VCaP (cell line): ENCODE measurements at regions not wholly inside any gene's neighbourhood (a gene's known extent, or its start where the extent isn't known, plus 50 kb on each side); places are given as distances from the start of the nearest gene placed in this dataset.
"Not testable (repeated sequence)": the region's sequence is repeated elsewhere in the genome, so short reads cannot be mapped to it uniquely, and the experiment has no call there.

Experiments
- H3K27ac ChIP-seq: fragments of 450-650 bp; 2 replicates; pipeline ENCODE4 v1.5.1; 2017
- CTCF ChIP-seq: fragments of 450-650 bp; conservative IDR thresholded peaks from 2 replicates; pipeline ENCODE4 v1.5.1; 2017; ENCODE audit warnings: mild to moderate bottlenecking, moderate library complexity

- no peak overlapping the region for H3K27ac ChIP-seq
- TF ChIP-seq CTCF, result no peak
Observed at GRCh38 chr5:93964421-93964820, 223.0 kb upstream of the POU5F2 start.

GRCh38 chr5:93960042-93960441 is 218.6 kb upstream of the POU5F2 start:
- no peak overlapping the region for H3K27ac ChIP-seq
- no peak for TF ChIP-seq CTCF

- no peak for TF ChIP-seq CTCF
- H3K27ac ChIP-seq, result no peak overlapping the region
Observed at GRCh38 chr5:93956006-93956405, 214.6 kb upstream of the POU5F2 start.

- no peak for TF ChIP-seq CTCF
- no peak overlapping the region for H3K27ac ChIP-seq
Observed at GRCh38 chr5:93954421-93955069, 213.1 kb upstream of the POU5F2 start.

GRCh38 chr5:93953442-93953841 is 212.0 kb upstream of the POU5F2 start:
- no peak overlapping the region for H3K27ac ChIP-seq
- TF ChIP-seq CTCF, result no peak

GRCh38 chr5:93941897-93942296 is 200.5 kb upstream of the POU5F2 start:
- no peak overlapping the region for H3K27ac ChIP-seq
- TF ChIP-seq CTCF, result no peak

GRCh38 chr5:93933269-93933668 is 191.9 kb upstream of the POU5F2 start:
- H3K27ac ChIP-seq, result not testable (repeated sequence)

- no peak overlapping the region for H3K27ac ChIP-seq
- TF ChIP-seq CTCF, result no peak
Observed at GRCh38 chr5:93930098-93930497, 188.7 kb upstream of the POU5F2 start.
